Thyroid gland (tissue), 4 donors: ENCODE measurements at regions not wholly inside any gene's neighbourhood (a gene's known extent, or its start where the extent isn't known, plus 50 kb on each side); places are given as distances from the start of the nearest gene placed in this dataset.

Experiments
- DNase-seq, 2 donors: peaks; one replicate each; pipeline ENCODE4 v3.0.0-alpha.2; 2019
- H3K27ac ChIP-seq, 3 donors: fragments of 200-600 bp; sonication (generic); 1 replicate in 2 of 3; 2 replicates in 1 of 3; pipeline ENCODE4 v1.5.1; 2016 to 2019; ENCODE audit warnings: mild to moderate bottlenecking in 1 of 3, moderate library complexity in 1 of 3
- H3K27me3 ChIP-seq: fragments of 200-600 bp; sonication (generic); one replicate; pipeline ENCODE4 v1.5.1; 2019
- H3K36me3 ChIP-seq, 2 donors: fragments of 200-600 bp; sonication (generic); one replicate each; pipeline ENCODE4 v1.5.1; 2016 to 2019
- H3K4me1 ChIP-seq, 2 donors: fragments of 200-600 bp; sonication (generic); one replicate each; pipeline ENCODE4 v1.5.1; 2017 to 2019
- H3K4me3 ChIP-seq, 3 donors: fragments of 200-600 bp; sonication (generic); replicated peaks in 1 of 3; 1 replicate in 2 of 3; 2 replicates in 1 of 3; pipeline ENCODE4 v1.5.1; 2016; ENCODE audit warnings: mild to moderate bottlenecking in 1 of 3
- H3K9me3 ChIP-seq: fragments of 200-600 bp; sonication (generic); one replicate; pipeline ENCODE4 v1.5.1; 2017
- POLR2A ChIP-seq, 2 donors: fragments of 450-650 bp; IDR thresholded peaks; one replicate each; pipeline ENCODE4 v1.6.1; 2017; ENCODE audit warnings: antibody characterized with exemption in 2 of 2, mild to moderate bottlenecking in 2 of 2, moderate library complexity in 1 of 2
- WGBS, 2 donors: methylation state at CpG; one replicate each; pipeline ENCODE4 v1.1.5; 2017; 5-methylcytosine and 5-hydroxymethylcytosine counted together
- intact Hi-C: fragments of 100-400 bp; cut with DNase I; formaldehyde crosslinking; loops from one replicate; pipeline ENCODE4 v1.15.1; 2023
- TF ChIP-seq, protein P1 (sequence below), 6 experiments: fragments of 200-600 bp in 3 of 6; fragments of 450-650 bp in 3 of 6; sonication (generic) in 3 of 6; IDR thresholded peaks; one replicate each; pipeline ENCODE4 v1.5.1; 2016 to 2019; ENCODE audit warnings: antibody characterized with exemption in 6 of 6, mild to moderate bottlenecking in 2 of 6, inconsistent platforms in 1 of 6, moderate library complexity in 1 of 6

- no peak for DNase-seq
- WGBS, 2 donors, result 96 to 98% methylated on average over 10 of the region's 10 CpGs
- H3K9me3 ChIP-seq, result no peaks in the 10 kb centered on the region
- H3K27ac ChIP-seq, result no peak overlapping the region
- TF ChIP-seq POLR2A (IDR thresholded peaks at IDR 0.05), result no peak
- TF ChIP-seq, protein P1, sequence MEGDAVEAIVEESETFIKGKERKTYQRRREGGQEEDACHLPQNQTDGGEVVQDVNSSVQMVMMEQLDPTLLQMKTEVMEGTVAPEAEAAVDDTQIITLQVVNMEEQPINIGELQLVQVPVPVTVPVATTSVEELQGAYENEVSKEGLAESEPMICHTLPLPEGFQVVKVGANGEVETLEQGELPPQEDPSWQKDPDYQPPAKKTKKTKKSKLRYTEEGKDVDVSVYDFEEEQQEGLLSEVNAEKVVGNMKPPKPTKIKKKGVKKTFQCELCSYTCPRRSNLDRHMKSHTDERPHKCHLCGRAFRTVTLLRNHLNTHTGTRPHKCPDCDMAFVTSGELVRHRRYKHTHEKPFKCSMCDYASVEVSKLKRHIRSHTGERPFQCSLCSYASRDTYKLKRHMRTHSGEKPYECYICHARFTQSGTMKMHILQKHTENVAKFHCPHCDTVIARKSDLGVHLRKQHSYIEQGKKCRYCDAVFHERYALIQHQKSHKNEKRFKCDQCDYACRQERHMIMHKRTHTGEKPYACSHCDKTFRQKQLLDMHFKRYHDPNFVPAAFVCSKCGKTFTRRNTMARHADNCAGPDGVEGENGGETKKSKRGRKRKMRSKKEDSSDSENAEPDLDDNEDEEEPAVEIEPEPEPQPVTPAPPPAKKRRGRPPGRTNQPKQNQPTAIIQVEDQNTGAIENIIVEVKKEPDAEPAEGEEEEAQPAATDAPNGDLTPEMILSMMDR (IDR thresholded peaks at IDR 0.05), result no peak
- intact Hi-C loops, result no loop called here
- H3K27me3 ChIP-seq, result no peaks in the 10 kb centered on the region
- no peak overlapping the region for H3K4me3 ChIP-seq
- no peaks in the 10 kb centered on the region for H3K36me3 ChIP-seq
- H3K4me1 ChIP-seq, result no peaks in the 10 kb centered on the region
Measured at GRCh38 chr19:27774337-27774736, 1438.6 kb downstream of the UQCRFS1 start.

DNA sequence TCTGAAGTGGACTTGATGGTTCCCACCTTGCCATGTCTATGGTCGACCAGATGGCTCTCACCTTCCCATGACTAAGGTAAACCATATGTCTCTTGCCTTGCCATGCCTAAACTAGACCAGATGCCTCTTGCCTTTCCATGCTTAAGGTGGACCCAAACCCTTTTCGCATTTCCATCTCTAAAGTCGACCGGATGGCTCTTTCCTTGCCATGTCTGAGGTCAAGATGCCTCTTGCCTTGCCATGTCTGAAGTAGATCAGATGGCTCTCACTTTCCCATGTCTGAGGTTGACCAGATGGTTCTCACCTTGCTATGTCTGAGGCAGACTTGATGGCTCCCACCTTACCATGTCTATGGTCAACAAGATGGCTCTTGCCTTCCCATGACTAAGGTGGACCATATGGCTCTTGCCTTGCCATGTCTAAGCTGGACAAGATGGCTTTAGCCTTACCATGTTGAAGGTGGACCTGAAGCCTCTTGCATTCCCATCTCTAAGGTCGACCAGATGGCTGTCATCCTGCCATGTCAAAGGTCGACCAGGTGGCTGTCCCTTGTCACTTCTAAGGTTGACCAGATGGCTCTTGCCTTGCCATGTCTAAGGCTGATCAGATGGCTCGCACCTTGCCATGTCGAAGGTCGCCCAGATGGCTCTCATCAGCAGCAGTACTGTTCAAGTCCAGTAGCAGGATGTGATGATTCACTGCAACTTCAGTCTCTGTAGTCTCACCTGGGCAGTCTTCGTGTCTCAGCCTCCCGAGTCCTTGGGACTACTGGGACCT is 1439.4 kb downstream of the UQCRFS1 start:
- TF ChIP-seq POLR2A (IDR thresholded peaks at IDR 0.05), result no peak
- TF ChIP-seq, protein P1 (IDR thresholded peaks at IDR 0.05), result no peak
- no peak for DNase-seq
- no peaks in the 10 kb centered on the region for H3K9me3 ChIP-seq
- no peak overlapping the region for H3K27ac ChIP-seq
- no peaks in the 10 kb centered on the region for H3K4me1 ChIP-seq
- H3K4me3 ChIP-seq, result no peak overlapping the region
- H3K36me3 ChIP-seq, result no peaks in the 10 kb centered on the region
- 82 to 83% methylated on average over 11 of the region's 11 CpGs for WGBS, 2 donors
- H3K27me3 ChIP-seq, result no peaks in the 10 kb centered on the region
- intact Hi-C loops, result no loop called here

DNA sequence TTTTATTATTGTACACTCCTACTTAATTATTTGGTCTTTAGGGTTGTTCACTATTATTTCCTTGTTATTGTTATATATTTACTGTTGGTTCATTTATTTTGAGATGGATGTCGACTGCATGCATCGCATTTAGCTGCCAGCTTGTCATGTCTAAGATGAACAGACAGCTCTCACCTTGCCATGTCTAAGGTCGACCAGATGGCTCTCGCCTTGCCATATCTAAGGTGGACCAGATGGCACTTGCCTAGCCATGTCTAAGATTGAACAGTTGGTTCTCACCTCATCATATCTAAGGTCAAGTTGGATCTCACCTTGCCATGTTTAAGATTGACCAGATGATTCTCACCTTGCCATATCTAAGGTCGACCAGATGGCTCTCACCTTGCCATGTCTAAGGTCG is 1440.9 kb downstream of the UQCRFS1 start:
- Histone ChIP-seq H3K9me3 (no peaks in the 10 kb centered on the region), H3K27me3 (no peaks in the 10 kb centered on the region), H3K4me3 (no peak overlapping the region), H3K36me3 (no peaks in the 10 kb centered on the region), H3K27ac (no peak overlapping the region), H3K4me1 (no peaks in the 10 kb centered on the region)
- WGBS, 2 donors, result 94 to 98% methylated on average over 6 of the region's 6 CpGs
- no peak for DNase-seq
- no peak for TF ChIP-seq POLR2A (IDR thresholded peaks at IDR 0.05)
- TF ChIP-seq, protein P1 (IDR thresholded peaks at IDR 0.05), result no peak
- intact Hi-C loops, result no loop called here

DNA sequence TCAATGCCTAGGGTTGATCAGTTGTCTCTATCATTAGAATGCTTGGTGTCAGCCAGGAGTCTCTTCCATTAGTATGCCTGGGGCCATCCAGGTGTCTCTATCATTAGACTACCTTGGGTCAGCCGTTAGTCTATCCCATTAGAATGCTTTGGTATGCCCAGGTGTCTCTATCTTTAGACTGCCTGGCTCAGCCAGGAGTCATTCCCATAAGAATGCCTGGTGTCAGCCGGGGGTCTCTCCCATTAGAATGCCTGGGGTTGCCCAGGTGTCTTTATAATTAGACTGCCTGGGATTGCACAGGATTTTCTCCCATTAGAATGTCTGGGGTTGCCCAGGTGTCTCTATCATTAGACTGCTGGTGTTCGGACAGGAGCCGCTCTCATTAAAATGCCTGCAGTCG is 1442.9 kb downstream of the UQCRFS1 start:
- DNase-seq, result no peak
- no peaks in the 10 kb centered on the region for H3K9me3 ChIP-seq
- H3K4me3 ChIP-seq, result no peak overlapping the region
- TF ChIP-seq POLR2A (IDR thresholded peaks at IDR 0.05), result no peak
- TF ChIP-seq, protein P1 (IDR thresholded peaks at IDR 0.05), result no peak
- no peaks in the 10 kb centered on the region for H3K4me1 ChIP-seq
- H3K27ac ChIP-seq, result no peak overlapping the region
- no peaks in the 10 kb centered on the region for H3K27me3 ChIP-seq
- H3K36me3 ChIP-seq, result no peaks in the 10 kb centered on the region
- intact Hi-C loops, result no loop called here
- 96 to 97% methylated on average over 4 to 5 of the region's 5 CpGs for WGBS, 2 donors

- Histone ChIP-seq H3K27ac (no peak overlapping the region), H3K9me3 (no peaks in the 10 kb centered on the region), H3K4me1 (no peaks in the 10 kb centered on the region), H3K27me3 (no peaks in the 10 kb centered on the region), H3K36me3 (no peaks in the 10 kb centered on the region), H3K4me3 (no peak overlapping the region)
- no peak for DNase-seq
- TF ChIP-seq, protein P1 (IDR thresholded peaks at IDR 0.05), result no peak
- TF ChIP-seq POLR2A (IDR thresholded peaks at IDR 0.05), result no peak
- WGBS, 2 donors, result 90 to 93% methylated on average over 8 of the region's 8 CpGs
- intact Hi-C loops, result no loop called here
Measured at GRCh38 chr19:27767234-27767633, 1445.7 kb downstream of the UQCRFS1 start.
